ENCODE measurements at regions not wholly inside any gene's neighbourhood (a gene's known extent, or its start where the extent isn't known, plus 50 kb on each side); places are given as distances from the start of the nearest gene placed in this dataset.

GRCh38 chr2:193894081-193894480 is 1699.3 kb upstream of the TMEFF2 start:
- in situ Hi-C loops (cut with MboI; ENCODE audit: low pct_unique_long_range_greater_than_20kb, low sequenced_read_pairs, unreplicated experiment), result no loop called here
- no peak for DNase-seq (ENCODE audit: low spot score)
- TF ChIP-seq CTCF (IDR thresholded peaks at IDR 0.05; ENCODE audit: extremely low read depth, insufficient read depth, missing control alignments), result no peak

GRCh38 chr2:193891023-193891422 is 1696.3 kb upstream of the TMEFF2 start:
- no peak for TF ChIP-seq CTCF (IDR thresholded peaks at IDR 0.05; ENCODE audit: extremely low read depth, insufficient read depth, missing control alignments)
- in situ Hi-C loops (cut with MboI; ENCODE audit: low pct_unique_long_range_greater_than_20kb, low sequenced_read_pairs, unreplicated experiment), result no loop called here
- no peak for DNase-seq (ENCODE audit: low spot score)

GRCh38 chr2:193885419-193885818 is 1690.7 kb upstream of the TMEFF2 start:
- TF ChIP-seq CTCF (IDR thresholded peaks at IDR 0.05; ENCODE audit: extremely low read depth, insufficient read depth, missing control alignments), result no peak
- in situ Hi-C loops (cut with MboI; ENCODE audit: low pct_unique_long_range_greater_than_20kb, low sequenced_read_pairs, unreplicated experiment), result no loop called here

GRCh38 chr2:193883820-193884219 is 1689.1 kb upstream of the TMEFF2 start:
- in situ Hi-C loops (cut with MboI; ENCODE audit: low pct_unique_long_range_greater_than_20kb, low sequenced_read_pairs, unreplicated experiment), result no loop called here
- DNase-seq (ENCODE audit: low spot score), result no peak
- TF ChIP-seq CTCF (IDR thresholded peaks at IDR 0.05; ENCODE audit: extremely low read depth, insufficient read depth, missing control alignments), result no peak

More at GRCh38 chr2:193885419-193885818, 1690.7 kb upstream of the TMEFF2 start:
- no peak for DNase-seq (ENCODE audit: low spot score)

GRCh38 chr2:193876980-193877379 is 1682.2 kb upstream of the TMEFF2 start:
- DNase-seq (ENCODE audit: low spot score), result no peak
- in situ Hi-C loops (cut with MboI; ENCODE audit: low pct_unique_long_range_greater_than_20kb, low sequenced_read_pairs, unreplicated experiment), result no loop called here
- no peak for TF ChIP-seq CTCF (IDR thresholded peaks at IDR 0.05; ENCODE audit: extremely low read depth, insufficient read depth, missing control alignments)

GRCh38 chr2:193869564-193869963 is 1674.8 kb upstream of the TMEFF2 start:
- in situ Hi-C loops (cut with MboI; ENCODE audit: low pct_unique_long_range_greater_than_20kb, low sequenced_read_pairs, unreplicated experiment), result no loop called here
- no peak for TF ChIP-seq CTCF (IDR thresholded peaks at IDR 0.05; ENCODE audit: extremely low read depth, insufficient read depth, missing control alignments)
- DNase-seq (ENCODE audit: low spot score), result no peak

GRCh38 chr2:193868833-193869232 is 1674.1 kb upstream of the TMEFF2 start:
- DNase-seq (ENCODE audit: low spot score), result no peak
- no peak for TF ChIP-seq CTCF (IDR thresholded peaks at IDR 0.05; ENCODE audit: extremely low read depth, insufficient read depth, missing control alignments)
- in situ Hi-C loops (cut with MboI; ENCODE audit: low pct_unique_long_range_greater_than_20kb, low sequenced_read_pairs, unreplicated experiment), result no loop called here
